Muscle layer of duodenum (tissue), 2 donors: ENCODE measurements at regions not wholly inside any gene's neighbourhood (a gene's known extent, or its start where the extent isn't known, plus 50 kb on each side); places are given as distances from the start of the nearest gene placed in this dataset.

ENCODE experiments used
- H3K27ac ChIP-seq: one replicate; pipeline ENCODE4 v1.7.0; 2013; ENCODE audit warnings: mild to moderate bottlenecking, low read length
- H3K27me3 ChIP-seq: one replicate; pipeline ENCODE4 v1.7.0; 2013; ENCODE audit warnings: low read depth, mild to moderate bottlenecking, control low read depth, low read length
- H3K36me3 ChIP-seq, 2 donors: one replicate each; pipeline ENCODE4 v1.7.0; 2013; ENCODE audit warnings: low read length in 2 of 2, control low read depth in 1 of 2, mild to moderate bottlenecking in 1 of 2; ENCODE audit not compliant: insufficient read depth in 2 of 2, control insufficient read depth in 1 of 2
- H3K4me1 ChIP-seq, 2 donors: one replicate each; pipeline ENCODE4 v1.7.0; 2013; ENCODE audit warnings: low read length in 2 of 2, mild to moderate bottlenecking in 2 of 2, control low read depth in 1 of 2, moderate library complexity in 1 of 2; ENCODE audit not compliant: insufficient read depth in 2 of 2, control insufficient read depth in 1 of 2
- H3K4me3 ChIP-seq, 2 donors: one replicate each; pipeline ENCODE4 v1.7.0; 2013; ENCODE audit warnings: low read length in 2 of 2, low read depth in 1 of 2, mild to moderate bottlenecking in 1 of 2
- H3K9me3 ChIP-seq, 2 donors: one replicate each; pipeline ENCODE4 v1.7.0; 2013; ENCODE audit warnings: low read length in 2 of 2, control low read depth in 1 of 2, mild to moderate bottlenecking in 1 of 2; ENCODE audit not compliant: control insufficient read depth in 1 of 2
- donor health status: healthy.

GRCh38 chr2:134134313-134134706, 119.6 kb upstream of the MGAT5 start:
- no peaks in the 10 kb centered on the region for H3K9me3 ChIP-seq
- no peak overlapping the region for H3K27ac ChIP-seq
- no peaks in the 10 kb centered on the region for H3K27me3 ChIP-seq
- H3K4me3 ChIP-seq: no peak overlapping the region
- no peaks in the 10 kb centered on the region for H3K36me3 ChIP-seq
- H3K4me1 ChIP-seq: peaks cover 6 to 16% of the 10 kb centered on the region in 2 donors

GRCh38 chr2:134134827-134135226, 119.0 kb upstream of the MGAT5 start:
- H3K4me3 ChIP-seq: no peak overlapping the region
- H3K27ac ChIP-seq: no peak overlapping the region
- no peaks in the 10 kb centered on the region for H3K27me3 ChIP-seq
- no peaks in the 10 kb centered on the region for H3K36me3 ChIP-seq
- H3K4me1 ChIP-seq: peaks cover 10 to 16% of the 10 kb centered on the region in 2 donors
- H3K9me3 ChIP-seq: no peaks in the 10 kb centered on the region

- Histone ChIP-seq H3K27ac (no peak overlapping the region), H3K36me3 (no peaks in the 10 kb centered on the region), H3K4me1 (peaks cover 15 to 26% of the 10 kb centered on the region in 2 donors)
Observed at GRCh38 chr2:134135793-134136192, 118.1 kb upstream of the MGAT5 start.

DNA sequence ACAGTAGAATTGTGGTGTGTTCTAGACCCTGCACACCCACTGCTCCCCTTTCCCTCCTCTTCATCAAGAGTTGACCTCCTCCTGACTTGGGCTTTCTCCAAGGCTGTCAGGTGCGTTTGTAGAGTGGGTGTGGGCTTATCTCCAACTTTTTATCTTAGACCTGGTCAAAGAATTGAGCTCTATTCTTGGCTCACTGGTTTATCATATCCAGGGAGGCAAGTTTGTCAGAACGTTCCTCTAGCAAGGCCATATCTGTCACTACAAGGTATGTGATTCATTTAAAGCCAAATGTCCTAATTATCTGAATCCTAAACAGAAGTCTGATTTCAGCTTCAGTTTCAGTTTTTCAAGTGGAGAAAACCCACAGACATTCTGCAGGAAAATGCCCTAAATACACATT, 117.1 kb upstream of the MGAT5 start:
- no peaks in the 10 kb centered on the region for H3K27me3 ChIP-seq
- peak overlapping the region; percentile 16 to 26 for H3K4me3 ChIP-seq
- H3K4me1 ChIP-seq: peaks cover 22 to 28% of the 10 kb centered on the region in 2 donors
- peak overlapping the region; percentile 69 for H3K27ac ChIP-seq
- no peaks in the 10 kb centered on the region for H3K36me3 ChIP-seq
- no peaks in the 10 kb centered on the region for H3K9me3 ChIP-seq

More at GRCh38 chr2:134135793-134136192, 118.1 kb upstream of the MGAT5 start:
- Histone ChIP-seq H3K9me3 (no peaks in the 10 kb centered on the region), H3K27me3 (no peaks in the 10 kb centered on the region), H3K4me3 (no peak overlapping the region)

DNA sequence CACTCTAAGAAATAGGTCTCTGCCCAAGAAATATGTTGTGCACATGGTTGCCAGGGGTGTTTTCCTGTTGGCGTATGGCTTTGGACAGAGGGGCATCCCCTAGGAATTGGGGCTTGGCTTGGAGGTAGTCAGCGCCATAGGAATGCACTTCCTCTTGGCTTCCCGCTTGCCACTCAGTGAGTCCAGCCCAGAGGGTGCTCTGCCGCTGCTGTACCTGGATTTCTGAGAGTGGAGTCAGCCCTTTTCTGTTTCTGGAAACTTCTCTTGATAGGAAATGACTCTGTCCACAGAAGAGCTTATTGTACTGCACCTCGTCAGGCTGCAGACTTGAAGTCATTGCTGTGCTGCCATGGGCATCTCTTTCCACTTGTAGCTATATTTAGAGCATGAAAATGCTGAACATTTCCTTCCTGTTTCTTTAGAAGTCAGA, 116.7 kb upstream of the MGAT5 start:
- Histone ChIP-seq H3K9me3 (no peaks in the 10 kb centered on the region), H3K36me3 (no peaks in the 10 kb centered on the region), H3K4me3 (peak overlapping the region; percentile 16 to 26), H3K4me1 (peaks cover 25 to 30% of the 10 kb centered on the region in 2 donors), H3K27me3 (no peaks in the 10 kb centered on the region), H3K27ac (peak overlapping the region; percentile 69)

DNA sequence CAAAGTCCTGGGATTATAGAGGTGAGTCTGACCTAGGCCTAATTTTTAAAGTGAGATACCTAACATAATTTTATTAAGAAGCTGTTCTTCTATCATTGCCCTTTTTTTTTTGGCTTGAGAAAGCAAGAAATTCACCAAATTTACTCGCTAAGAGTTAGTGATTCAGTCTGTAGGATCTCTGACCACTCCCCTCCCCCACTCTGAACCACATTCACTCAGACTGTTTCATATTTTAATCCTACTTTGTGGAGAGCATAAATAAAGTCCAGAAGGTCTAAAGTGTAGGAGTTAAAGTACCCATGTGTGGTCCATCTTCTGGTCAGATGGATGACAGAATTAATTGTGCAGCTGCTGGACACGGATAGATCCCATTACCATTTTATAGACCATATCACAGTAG, 115.8 kb upstream of the MGAT5 start:
- Histone ChIP-seq H3K27ac (no peak overlapping the region), H3K4me1 (peaks cover 25 to 30% of the 10 kb centered on the region in 2 donors), H3K36me3 (no peaks in the 10 kb centered on the region), H3K9me3 (no peaks in the 10 kb centered on the region), H3K4me3 (no peak overlapping the region), H3K27me3 (no peaks in the 10 kb centered on the region)

GRCh38 chr2:134139611-134140010, 114.3 kb upstream of the MGAT5 start:
- H3K4me1 ChIP-seq: peaks cover 25 to 30% of the 10 kb centered on the region in 2 donors
- no peaks in the 10 kb centered on the region for H3K36me3 ChIP-seq
- H3K9me3 ChIP-seq: no peaks in the 10 kb centered on the region
- H3K27ac ChIP-seq: peak overlapping the region; percentile 73
- no peak overlapping the region for H3K4me3 ChIP-seq
- no peaks in the 10 kb centered on the region for H3K27me3 ChIP-seq

- Histone ChIP-seq H3K36me3 (no peaks in the 10 kb centered on the region), H3K27ac (peak overlapping the region; percentile 73), H3K9me3 (no peaks in the 10 kb centered on the region), H3K4me1 (peaks cover 25 to 30% of the 10 kb centered on the region in 2 donors), H3K27me3 (no peaks in the 10 kb centered on the region), H3K4me3 (no peak overlapping the region)
Observed at GRCh38 chr2:134140251-134140661, 113.6 kb upstream of the MGAT5 start.

DNA sequence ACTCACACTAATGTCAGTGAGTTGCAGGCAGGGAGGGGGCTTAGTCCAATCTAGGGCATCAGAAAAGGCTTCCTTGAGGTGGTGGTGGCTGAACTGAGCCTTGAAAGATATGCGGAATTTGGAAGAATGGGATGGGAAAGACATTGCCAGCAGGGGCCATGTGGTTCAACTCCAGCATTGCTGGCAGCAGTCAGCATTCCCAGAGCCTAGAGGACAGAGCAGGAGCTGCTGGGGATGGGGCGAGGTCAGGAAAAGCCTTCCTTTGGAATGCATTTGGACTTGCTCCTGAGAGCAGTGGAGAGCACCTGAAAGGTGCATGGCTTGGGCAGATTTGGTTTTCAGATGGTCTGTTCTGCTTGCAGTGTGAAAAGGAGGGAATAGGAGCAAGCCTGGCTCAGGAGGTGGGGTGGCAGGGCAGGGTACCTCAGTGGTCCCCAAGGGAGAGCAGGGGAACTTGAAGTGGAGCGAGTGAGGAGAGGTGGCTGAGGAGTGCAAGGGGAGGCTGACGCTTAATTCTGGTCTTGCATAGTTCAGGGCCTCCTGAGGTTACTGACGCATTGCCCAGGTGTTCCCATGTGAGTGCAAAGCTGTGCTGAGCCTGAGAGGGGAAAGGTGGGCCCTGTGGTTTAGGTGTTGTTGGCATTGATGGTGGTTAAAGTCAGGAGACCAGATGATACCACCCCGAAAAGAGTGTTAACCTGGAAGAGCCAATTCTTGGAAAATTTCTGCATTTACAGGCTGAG, 112.1 kb upstream of the MGAT5 start:
- Histone ChIP-seq H3K9me3 (no peaks in the 10 kb centered on the region), H3K4me1 (peaks cover 23 to 32% of the 10 kb centered on the region in 2 donors), H3K36me3 (no peaks in the 10 kb centered on the region), H3K27ac (no peak overlapping the region), H3K4me3 (no peak overlapping the region), H3K27me3 (no peaks in the 10 kb centered on the region)

- Histone ChIP-seq H3K27ac (no peak overlapping the region), H3K4me3 (no peak overlapping the region), H3K27me3 (no peaks in the 10 kb centered on the region), H3K4me1 (peaks cover 19 to 28% of the 10 kb centered on the region in 2 donors), H3K9me3 (no peaks in the 10 kb centered on the region), H3K36me3 (no peaks in the 10 kb centered on the region)
Observed at GRCh38 chr2:134142341-134142738, 111.5 kb upstream of the MGAT5 start.

- H3K4me3 ChIP-seq: no peak overlapping the region
- no peaks in the 10 kb centered on the region for H3K9me3 ChIP-seq
- H3K4me1 ChIP-seq: peaks cover 19 to 22% of the 10 kb centered on the region in 2 donors
- H3K27ac ChIP-seq: no peak overlapping the region
- no peaks in the 10 kb centered on the region for H3K27me3 ChIP-seq
- H3K36me3 ChIP-seq: no peaks in the 10 kb centered on the region
Observed at GRCh38 chr2:134142903-134143302, 111.0 kb upstream of the MGAT5 start.

DNA sequence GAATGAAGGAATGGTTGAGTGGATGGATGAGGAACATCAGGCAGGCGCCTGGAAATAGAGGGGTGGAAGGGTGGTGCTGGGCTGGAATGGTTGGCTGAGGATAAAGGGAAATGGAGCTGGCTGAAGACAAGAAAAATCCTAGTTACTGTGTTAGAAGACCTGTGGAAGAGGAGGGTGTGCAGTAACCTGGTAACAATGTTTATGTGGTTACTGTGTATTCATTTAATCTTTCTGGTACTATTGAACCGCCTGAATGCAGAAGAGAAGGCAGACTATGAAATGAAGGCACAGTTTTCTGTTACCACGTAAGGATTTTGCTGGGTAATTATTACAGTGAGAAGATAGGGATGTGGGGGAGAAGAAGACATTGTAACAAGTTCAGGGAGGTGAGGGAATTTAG, 110.3 kb upstream of the MGAT5 start:
- Histone ChIP-seq H3K27ac (no peak overlapping the region), H3K27me3 (no peaks in the 10 kb centered on the region), H3K4me1 (peaks cover 19% of the 10 kb centered on the region in 2 donors)

More for the DNA sequence above, 110.3 kb upstream of the MGAT5 start:
- Histone ChIP-seq H3K4me3 (no peak overlapping the region), H3K36me3 (no peaks in the 10 kb centered on the region), H3K9me3 (no peaks in the 10 kb centered on the region)
